ENCODE measurements at regions not wholly inside any gene's neighbourhood (a gene's known extent, or its start where the extent isn't known, plus 50 kb on each side); places are given as distances from the start of the nearest gene placed in this dataset.

- H3K4me1 ChIP-seq (ENCODE audit: control insufficient read depth, insufficient read depth, low read length): no peaks in the 10 kb centered on the region
- no peak overlapping the region for H3K9ac ChIP-seq (ENCODE audit: low read length)
- H3K27me3 ChIP-seq (ENCODE audit: control insufficient read depth, insufficient read depth, low read length): no peaks in the 10 kb centered on the region
- H3K4me3 ChIP-seq (ENCODE audit: low read depth, low read length): no peak overlapping the region
- 0 out of 2 replicates have a peak, but pooled peaks cover 3% of the 10 kb centered on the region for H3K9me3 ChIP-seq (ENCODE audit: control insufficient read depth, insufficient read depth, low read depth, low read length)
- H3K27ac ChIP-seq (ENCODE audit: low read depth, low read length): no peak overlapping the region
- no peaks in the 10 kb centered on the region for H3K36me3 ChIP-seq (ENCODE audit: control insufficient read depth, insufficient read depth, low read length)
These were observed 290.2 kb upstream of the KCNMB2 start for GRCh38 chr3:178246004-178246403.

DNA sequence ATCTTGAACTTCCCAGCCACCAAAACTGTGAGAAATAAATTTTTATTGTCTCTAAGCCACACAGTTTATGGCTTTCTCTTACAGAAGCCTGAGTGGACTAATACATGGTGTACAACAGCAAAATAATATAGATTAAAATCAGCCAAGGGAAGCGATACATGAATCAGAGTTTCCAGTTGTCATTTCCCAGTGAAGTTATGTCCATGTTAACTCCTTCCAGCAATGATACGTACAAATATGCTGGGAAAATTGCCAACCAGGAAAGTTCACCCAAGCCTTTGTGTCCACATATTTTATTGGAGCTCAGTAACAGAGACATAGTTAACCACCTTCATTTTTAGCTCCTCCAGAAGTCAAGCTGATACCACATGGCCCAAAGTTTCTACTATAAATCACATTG is 280.9 kb upstream of the KCNMB2 start:
- Histone ChIP-seq H3K27me3 (ENCODE audit: control insufficient read depth, insufficient read depth, low read length) (no peaks in the 10 kb centered on the region), H3K9me3 (ENCODE audit: control insufficient read depth, insufficient read depth, low read depth, low read length) (no peaks in the 10 kb centered on the region), H3K4me1 (ENCODE audit: control insufficient read depth, insufficient read depth, low read length) (no peaks in the 10 kb centered on the region), H3K27ac (ENCODE audit: low read depth, low read length) (no peak overlapping the region), H3K36me3 (ENCODE audit: control insufficient read depth, insufficient read depth, low read length) (no peaks in the 10 kb centered on the region), H3K9ac (ENCODE audit: low read length) (no peak overlapping the region), H3K4me3 (ENCODE audit: low read depth, low read length) (no peak overlapping the region)

- Histone ChIP-seq H3K9me3 (ENCODE audit: control insufficient read depth, insufficient read depth, low read depth, low read length) (no peaks in the 10 kb centered on the region), H3K9ac (ENCODE audit: low read length) (no peak overlapping the region), H3K36me3 (ENCODE audit: control insufficient read depth, insufficient read depth, low read length) (no peaks in the 10 kb centered on the region), H3K27ac (ENCODE audit: low read depth, low read length) (no peak overlapping the region), H3K4me3 (ENCODE audit: low read depth, low read length) (no peak overlapping the region), H3K4me1 (ENCODE audit: control insufficient read depth, insufficient read depth, low read length) (no peaks in the 10 kb centered on the region), H3K27me3 (ENCODE audit: control insufficient read depth, insufficient read depth, low read length) (no peaks in the 10 kb centered on the region)
These were observed 278.7 kb upstream of the KCNMB2 start for GRCh38 chr3:178257491-178257890.

DNA sequence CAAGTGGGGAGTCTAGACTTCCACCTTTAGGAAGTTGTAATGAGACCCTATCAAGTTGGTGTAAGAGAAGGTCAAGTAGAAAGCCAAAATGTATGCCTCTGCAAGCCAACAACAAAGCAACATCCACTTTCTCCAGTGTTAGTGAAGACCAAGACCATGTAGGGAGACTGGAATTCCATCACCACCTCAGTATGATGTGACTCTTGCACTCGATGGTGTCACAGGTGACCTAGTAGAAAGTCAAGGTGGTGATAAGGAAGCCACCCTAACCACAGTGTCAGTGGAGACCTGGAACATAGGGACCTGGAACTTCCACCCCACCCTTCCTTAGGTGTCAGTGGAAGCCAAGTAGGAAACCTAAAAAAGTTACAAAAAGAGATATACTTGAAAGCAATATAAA is 278.1 kb upstream of the KCNMB2 start:
- Histone ChIP-seq H3K36me3 (ENCODE audit: control insufficient read depth, insufficient read depth, low read length) (no peaks in the 10 kb centered on the region), H3K27me3 (ENCODE audit: control insufficient read depth, insufficient read depth, low read length) (no peaks in the 10 kb centered on the region), H3K9me3 (ENCODE audit: control insufficient read depth, insufficient read depth, low read depth, low read length) (no peaks in the 10 kb centered on the region), H3K9ac (ENCODE audit: low read length) (no peak overlapping the region), H3K4me1 (ENCODE audit: control insufficient read depth, insufficient read depth, low read length) (no peaks in the 10 kb centered on the region), H3K27ac (ENCODE audit: low read depth, low read length) (no peak overlapping the region), H3K4me3 (ENCODE audit: low read depth, low read length) (no peak overlapping the region)

GRCh38 chr3:178259703-178260102 is 276.5 kb upstream of the KCNMB2 start:
- Histone ChIP-seq H3K36me3 (ENCODE audit: control insufficient read depth, insufficient read depth, low read length) (no peaks in the 10 kb centered on the region), H3K27me3 (ENCODE audit: control insufficient read depth, insufficient read depth, low read length) (no peaks in the 10 kb centered on the region), H3K27ac (ENCODE audit: low read depth, low read length) (no peak overlapping the region)

GRCh38 chr3:178260887-178261565 is 275.2 kb upstream of the KCNMB2 start:
- Histone ChIP-seq H3K4me1 (ENCODE audit: control insufficient read depth, insufficient read depth, low read length) (no peaks in the 10 kb centered on the region), H3K9ac (ENCODE audit: low read length) (no peak overlapping the region), H3K9me3 (ENCODE audit: control insufficient read depth, insufficient read depth, low read depth, low read length) (no peaks in the 10 kb centered on the region), H3K36me3 (ENCODE audit: control insufficient read depth, insufficient read depth, low read length) (no peaks in the 10 kb centered on the region), H3K27ac (ENCODE audit: low read depth, low read length) (no peak overlapping the region), H3K4me3 (ENCODE audit: low read depth, low read length) (no peak overlapping the region), H3K27me3 (ENCODE audit: control insufficient read depth, insufficient read depth, low read length) (no peaks in the 10 kb centered on the region)

More at GRCh38 chr3:178259703-178260102, 276.5 kb upstream of the KCNMB2 start:
- no peaks in the 10 kb centered on the region for H3K9me3 ChIP-seq (ENCODE audit: control insufficient read depth, insufficient read depth, low read depth, low read length)
- no peak overlapping the region for H3K9ac ChIP-seq (ENCODE audit: low read length)
- no peaks in the 10 kb centered on the region for H3K4me1 ChIP-seq (ENCODE audit: control insufficient read depth, insufficient read depth, low read length)
- H3K4me3 ChIP-seq (ENCODE audit: low read depth, low read length): no peak overlapping the region

- Histone ChIP-seq H3K9ac (ENCODE audit: low read length) (no peak overlapping the region), H3K36me3 (ENCODE audit: control insufficient read depth, insufficient read depth, low read length) (no peaks in the 10 kb centered on the region), H3K9me3 (ENCODE audit: control insufficient read depth, insufficient read depth, low read depth, low read length) (no peaks in the 10 kb centered on the region), H3K27me3 (ENCODE audit: control insufficient read depth, insufficient read depth, low read length) (no peaks in the 10 kb centered on the region), H3K4me3 (ENCODE audit: low read depth, low read length) (no peak overlapping the region), H3K27ac (ENCODE audit: low read depth, low read length) (no peak overlapping the region), H3K4me1 (ENCODE audit: control insufficient read depth, insufficient read depth, low read length) (peaks cover 5% of the 10 kb centered on the region; the same call in 1 of the 2 replicates)
These were observed 272.9 kb upstream of the KCNMB2 start for GRCh38 chr3:178263236-178263916.

DNA sequence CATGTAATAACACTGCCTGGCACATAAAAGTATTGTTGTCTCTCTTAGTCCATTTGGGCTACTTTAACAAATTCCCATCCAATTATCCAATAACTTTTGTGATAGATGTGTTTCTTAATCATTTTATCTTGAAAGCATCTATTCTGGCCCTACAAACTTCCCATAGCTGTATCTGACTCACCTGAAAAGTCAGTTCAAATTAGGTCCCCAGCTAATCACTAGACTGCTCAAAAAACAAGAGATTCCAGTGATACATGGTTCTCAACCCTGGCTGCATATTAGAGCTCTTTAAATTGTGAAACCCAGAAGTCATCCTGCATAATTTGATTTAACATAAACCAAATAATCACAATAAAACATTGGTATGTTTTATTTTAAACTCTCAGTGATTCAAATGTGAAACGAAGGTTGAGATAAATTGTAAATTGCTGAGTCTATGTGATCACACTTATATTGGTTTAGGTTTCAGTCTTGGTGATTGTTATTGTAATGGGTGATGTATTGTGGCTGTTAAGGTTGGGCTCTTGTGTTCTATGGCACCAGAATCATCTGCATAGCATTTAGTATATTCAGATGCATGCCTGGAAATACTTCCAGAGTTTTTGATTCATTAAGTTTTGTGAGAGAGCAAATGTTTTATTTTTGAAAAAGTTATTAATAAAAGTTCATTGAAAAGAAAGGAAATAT is 268.9 kb upstream of the KCNMB2 start:
- H3K27me3 ChIP-seq (ENCODE audit: control insufficient read depth, insufficient read depth, low read length): no peaks in the 10 kb centered on the region
- H3K4me1 ChIP-seq (ENCODE audit: control insufficient read depth, insufficient read depth, low read length): peaks cover 5% of the 10 kb centered on the region; the same call in 1 of the 2 replicates
- H3K4me3 ChIP-seq (ENCODE audit: low read depth, low read length): no peak overlapping the region
- H3K9me3 ChIP-seq (ENCODE audit: control insufficient read depth, insufficient read depth, low read depth, low read length): no peaks in the 10 kb centered on the region
- no peaks in the 10 kb centered on the region for H3K36me3 ChIP-seq (ENCODE audit: control insufficient read depth, insufficient read depth, low read length)
- H3K27ac ChIP-seq (ENCODE audit: low read depth, low read length): no peak overlapping the region
- no peak overlapping the region for H3K9ac ChIP-seq (ENCODE audit: low read length)

- no peaks in the 10 kb centered on the region for H3K9me3 ChIP-seq (ENCODE audit: control insufficient read depth, insufficient read depth, low read depth, low read length)
- H3K4me3 ChIP-seq (ENCODE audit: low read depth, low read length): no peak overlapping the region
- H3K27ac ChIP-seq (ENCODE audit: low read depth, low read length): no peak overlapping the region
- H3K4me1 ChIP-seq (ENCODE audit: control insufficient read depth, insufficient read depth, low read length): peaks cover 5% of the 10 kb centered on the region; the same call in 1 of the 2 replicates
- no peaks in the 10 kb centered on the region for H3K27me3 ChIP-seq (ENCODE audit: control insufficient read depth, insufficient read depth, low read length)
- H3K36me3 ChIP-seq (ENCODE audit: control insufficient read depth, insufficient read depth, low read length): no peaks in the 10 kb centered on the region
- H3K9ac ChIP-seq (ENCODE audit: low read length): no peak overlapping the region
These were observed 265.4 kb upstream of the KCNMB2 start for GRCh38 chr3:178270838-178271237.

DNA sequence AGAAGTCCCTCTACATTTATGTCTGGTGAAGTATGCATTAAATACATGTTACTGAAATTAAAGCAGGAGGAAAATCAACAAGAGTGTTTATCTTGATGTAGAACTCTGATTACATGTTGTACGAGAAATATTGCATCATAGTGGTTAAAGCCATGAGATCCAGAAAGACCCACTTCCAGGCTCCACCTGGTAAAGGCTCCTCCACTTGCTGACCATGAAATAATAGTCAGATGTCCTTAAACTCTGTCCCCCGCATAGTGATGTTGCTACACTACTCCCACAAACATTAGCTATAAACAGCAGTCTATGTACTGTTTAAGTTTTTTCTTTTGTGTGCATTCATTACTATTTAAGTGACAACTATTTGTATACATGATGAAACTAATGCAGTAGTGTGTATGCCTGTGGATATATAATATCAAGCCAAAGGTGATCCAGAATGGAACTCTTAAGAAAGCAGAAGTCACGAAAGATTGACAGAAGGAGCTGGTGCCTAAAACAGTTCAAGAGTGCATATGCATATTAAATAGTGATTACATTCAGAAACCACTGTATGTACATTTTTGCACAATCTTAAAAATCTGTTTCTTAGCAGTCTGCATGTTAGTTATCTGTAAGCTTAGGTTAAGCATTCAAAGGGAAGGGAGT is 264.4 kb upstream of the KCNMB2 start:
- no peak overlapping the region for H3K4me3 ChIP-seq (ENCODE audit: low read depth, low read length)
- H3K9ac ChIP-seq (ENCODE audit: low read length): no peak overlapping the region
- peaks cover 5% of the 10 kb centered on the region; the same call in 1 of the 2 replicates for H3K4me1 ChIP-seq (ENCODE audit: control insufficient read depth, insufficient read depth, low read length)
- H3K27ac ChIP-seq (ENCODE audit: low read depth, low read length): no peak overlapping the region
- H3K9me3 ChIP-seq (ENCODE audit: control insufficient read depth, insufficient read depth, low read depth, low read length): no peaks in the 10 kb centered on the region
- H3K27me3 ChIP-seq (ENCODE audit: control insufficient read depth, insufficient read depth, low read length): no peaks in the 10 kb centered on the region
- H3K36me3 ChIP-seq (ENCODE audit: control insufficient read depth, insufficient read depth, low read length): no peaks in the 10 kb centered on the region

Data from HUES6 (cell line).